Suprapubic skin (tissue), 4 donors: ENCODE measurements at regions not wholly inside any gene's neighbourhood (a gene's known extent, or its start where the extent isn't known, plus 50 kb on each side); places are given as distances from the start of the nearest gene placed in this dataset.

Experiments
- DNase-seq, 2 donors: peaks; one replicate each; pipeline ENCODE4 v3.0.0-alpha.2; 2019; ENCODE audit warnings: low spot score in 2 of 2
- H3K27ac ChIP-seq: fragments of 200-600 bp; sonication (generic); one replicate; pipeline ENCODE4 v1.5.1; 2019
- H3K27me3 ChIP-seq: fragments of 200-600 bp; sonication (generic); one replicate; pipeline ENCODE4 v1.5.1; 2019
- H3K36me3 ChIP-seq: fragments of 200-600 bp; sonication (generic); one replicate; pipeline ENCODE4 v1.5.1; 2019
- H3K4me1 ChIP-seq: fragments of 200-600 bp; sonication (generic); one replicate; pipeline ENCODE4 v1.5.1; 2019
- H3K4me3 ChIP-seq: fragments of 200-600 bp; sonication (generic); one replicate; pipeline ENCODE4 v1.5.1; 2019; ENCODE audit warnings: mild to moderate bottlenecking
- H3K9me3 ChIP-seq: fragments of 200-600 bp; sonication (generic); one replicate; pipeline ENCODE4 v1.5.1; 2019
- CTCF ChIP-seq, 2 donors: fragments of 200-600 bp in 1 of 2; fragments of 450-650 bp in 1 of 2; sonication (generic) in 1 of 2; IDR thresholded peaks; one replicate each; pipeline ENCODE4 v1.5.1; 2016 to 2019; ENCODE audit warnings: antibody characterized with exemption in 2 of 2, mild to moderate bottlenecking in 1 of 2, moderate library complexity in 1 of 2
- EP300 ChIP-seq: sonication (generic); formaldehyde crosslinking; IDR thresholded peaks from one replicate; pipeline ENCODE4 v1.6.1; 2017; ENCODE audit warnings: antibody characterized with exemption
- POLR2A ChIP-seq, 2 donors: fragments of 450-650 bp; IDR thresholded peaks; one replicate each; pipeline ENCODE4 v1.6.1; 2017; ENCODE audit warnings: antibody characterized with exemption in 2 of 2, mild to moderate bottlenecking in 2 of 2, moderate library complexity in 2 of 2
- POLR2AphosphoS5 ChIP-seq, 3 donors: sonication (generic); formaldehyde crosslinking; IDR thresholded peaks; one replicate each; pipeline ENCODE4 v1.6.1; 2017; ENCODE audit warnings: antibody characterized with exemption in 3 of 3
- WGBS: methylation state at CpG from one replicate; pipeline ENCODE4 v1.1.5; 2018; 5-methylcytosine and 5-hydroxymethylcytosine counted together

- Histone ChIP-seq H3K4me1 (no peaks in the 10 kb centered on the region), H3K36me3 (no peaks in the 10 kb centered on the region), H3K4me3 (no peak overlapping the region), H3K9me3 (no peaks in the 10 kb centered on the region), H3K27me3 (no peaks in the 10 kb centered on the region), H3K27ac (no peak overlapping the region)
- TF ChIP-seq EP300, result no peak
- no peak for TF ChIP-seq CTCF (IDR thresholded peaks at IDR 0.05)
- no peak for TF ChIP-seq POLR2A (IDR thresholded peaks at IDR 0.05)
- no peak for TF ChIP-seq POLR2AphosphoS5 (IDR thresholded peaks at IDR 0.05)
- no peak for DNase-seq
- WGBS, result 98% methylated on average over 3 of the region's 3 CpGs
Observed at GRCh38 chr9:29312327-29312726, 1739.0 kb upstream of the C9orf72 start.

- Histone ChIP-seq H3K36me3 (no peaks in the 10 kb centered on the region), H3K27ac (no peak overlapping the region), H3K4me3 (no peak overlapping the region), H3K4me1 (no peaks in the 10 kb centered on the region), H3K27me3 (no peaks in the 10 kb centered on the region), H3K9me3 (no peaks in the 10 kb centered on the region)
- 74% methylated on average over 3 of the region's 3 CpGs for WGBS
- TF ChIP-seq POLR2A (IDR thresholded peaks at IDR 0.05) (no peak), EP300 (no peak), POLR2AphosphoS5 (IDR thresholded peaks at IDR 0.05) (no peak), CTCF (IDR thresholded peaks at IDR 0.05) (no peak)
- DNase-seq, result no peak
Observed at GRCh38 chr9:29319736-29320513, 1746.6 kb upstream of the C9orf72 start.

GRCh38 chr9:29322240-29322639 lies 1749.0 kb upstream of the C9orf72 start:
- WGBS, result 79% methylated on average over 2 of the region's 2 CpGs
- no peaks in the 10 kb centered on the region for H3K9me3 ChIP-seq
- DNase-seq, result no peak
- no peak overlapping the region for H3K4me3 ChIP-seq
- TF ChIP-seq POLR2AphosphoS5 (IDR thresholded peaks at IDR 0.05) (no peak), EP300 (no peak), POLR2A (IDR thresholded peaks at IDR 0.05) (no peak), CTCF (IDR thresholded peaks at IDR 0.05) (no peak)
- H3K27me3 ChIP-seq, result no peaks in the 10 kb centered on the region
- H3K36me3 ChIP-seq, result no peaks in the 10 kb centered on the region
- no peak overlapping the region for H3K27ac ChIP-seq
- H3K4me1 ChIP-seq, result no peaks in the 10 kb centered on the region

GRCh38 chr9:29325894-29326293 lies 1752.6 kb upstream of the C9orf72 start:
- Histone ChIP-seq H3K4me1 (no peaks in the 10 kb centered on the region), H3K9me3 (no peaks in the 10 kb centered on the region), H3K36me3 (no peaks in the 10 kb centered on the region), H3K27me3 (no peaks in the 10 kb centered on the region), H3K4me3 (no peak overlapping the region), H3K27ac (no peak overlapping the region)
- TF ChIP-seq POLR2AphosphoS5 (IDR thresholded peaks at IDR 0.05), result no peak
- no peak for TF ChIP-seq EP300
- no peak for TF ChIP-seq CTCF (IDR thresholded peaks at IDR 0.05)
- no peak for TF ChIP-seq POLR2A (IDR thresholded peaks at IDR 0.05)
- no peak for DNase-seq

GRCh38 chr9:29332789-29333188 lies 1759.5 kb upstream of the C9orf72 start:
- WGBS, result 76% methylated on average over 2 of the region's 2 CpGs

More at GRCh38 chr9:29332789-29333188, 1759.5 kb upstream of the C9orf72 start:
- TF ChIP-seq EP300 (no peak), POLR2A (IDR thresholded peaks at IDR 0.05) (no peak), POLR2AphosphoS5 (IDR thresholded peaks at IDR 0.05) (no peak), CTCF (IDR thresholded peaks at IDR 0.05) (no peak)
- no peak for DNase-seq
- no peaks in the 10 kb centered on the region for H3K9me3 ChIP-seq
- H3K27me3 ChIP-seq, result no peaks in the 10 kb centered on the region
- no peak overlapping the region for H3K27ac ChIP-seq
- H3K36me3 ChIP-seq, result no peaks in the 10 kb centered on the region
- no peak overlapping the region for H3K4me3 ChIP-seq
- H3K4me1 ChIP-seq, result no peaks in the 10 kb centered on the region
